AG09309 (cell line): ENCODE measurements at regions not wholly inside any gene's neighbourhood (a gene's known extent, or its start where the extent isn't known, plus 50 kb on each side); places are given as distances from the start of the nearest gene placed in this dataset.

Source experiments
- DNase-seq: peaks from one replicate; pipeline ENCODE4 v3.0.0-alpha.2; 2010; ENCODE audit warnings: low read depth
- H3K4me3 ChIP-seq: 2 replicates; pipeline ENCODE4 v1.5.1; 2011; ENCODE audit warnings: mild to moderate bottlenecking, low read depth, low read length, moderate library complexity; ENCODE audit not compliant: control insufficient read depth
- TF ChIP-seq, protein P1 (sequence below): IDR thresholded peaks from 2 replicates; pipeline ENCODE4 v1.5.1; 2011; ENCODE audit warnings: mild to moderate bottlenecking, low read depth, low read length, inconsistent platforms; ENCODE audit not compliant: insufficient read depth, control insufficient read depth; ENCODE audit errors: missing control alignments

DNA sequence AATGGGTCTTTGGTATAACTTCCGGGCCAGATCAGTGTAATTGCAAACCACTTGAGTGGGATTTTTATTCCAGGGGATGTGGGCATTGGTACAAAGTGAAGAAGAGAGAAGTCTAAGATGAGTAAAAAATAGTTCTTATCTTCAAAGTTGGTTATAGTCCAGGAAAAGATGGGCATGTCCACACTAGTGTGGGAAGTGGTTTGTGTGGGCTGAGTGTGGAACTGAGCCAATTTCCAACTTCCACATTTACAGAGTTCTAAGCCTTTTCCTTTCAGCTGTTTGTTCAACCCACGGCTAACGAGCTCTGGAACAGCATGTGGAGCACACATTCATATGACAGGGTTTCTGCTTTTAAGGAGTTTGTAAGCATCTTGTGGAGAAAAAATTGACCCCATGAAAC, 72.3 kb upstream of the IFNGR1 start:
- DNase-seq: no peak
- H3K4me3 ChIP-seq: no peak overlapping the region
- TF ChIP-seq, protein P1, sequence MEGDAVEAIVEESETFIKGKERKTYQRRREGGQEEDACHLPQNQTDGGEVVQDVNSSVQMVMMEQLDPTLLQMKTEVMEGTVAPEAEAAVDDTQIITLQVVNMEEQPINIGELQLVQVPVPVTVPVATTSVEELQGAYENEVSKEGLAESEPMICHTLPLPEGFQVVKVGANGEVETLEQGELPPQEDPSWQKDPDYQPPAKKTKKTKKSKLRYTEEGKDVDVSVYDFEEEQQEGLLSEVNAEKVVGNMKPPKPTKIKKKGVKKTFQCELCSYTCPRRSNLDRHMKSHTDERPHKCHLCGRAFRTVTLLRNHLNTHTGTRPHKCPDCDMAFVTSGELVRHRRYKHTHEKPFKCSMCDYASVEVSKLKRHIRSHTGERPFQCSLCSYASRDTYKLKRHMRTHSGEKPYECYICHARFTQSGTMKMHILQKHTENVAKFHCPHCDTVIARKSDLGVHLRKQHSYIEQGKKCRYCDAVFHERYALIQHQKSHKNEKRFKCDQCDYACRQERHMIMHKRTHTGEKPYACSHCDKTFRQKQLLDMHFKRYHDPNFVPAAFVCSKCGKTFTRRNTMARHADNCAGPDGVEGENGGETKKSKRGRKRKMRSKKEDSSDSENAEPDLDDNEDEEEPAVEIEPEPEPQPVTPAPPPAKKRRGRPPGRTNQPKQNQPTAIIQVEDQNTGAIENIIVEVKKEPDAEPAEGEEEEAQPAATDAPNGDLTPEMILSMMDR: no peak

DNA sequence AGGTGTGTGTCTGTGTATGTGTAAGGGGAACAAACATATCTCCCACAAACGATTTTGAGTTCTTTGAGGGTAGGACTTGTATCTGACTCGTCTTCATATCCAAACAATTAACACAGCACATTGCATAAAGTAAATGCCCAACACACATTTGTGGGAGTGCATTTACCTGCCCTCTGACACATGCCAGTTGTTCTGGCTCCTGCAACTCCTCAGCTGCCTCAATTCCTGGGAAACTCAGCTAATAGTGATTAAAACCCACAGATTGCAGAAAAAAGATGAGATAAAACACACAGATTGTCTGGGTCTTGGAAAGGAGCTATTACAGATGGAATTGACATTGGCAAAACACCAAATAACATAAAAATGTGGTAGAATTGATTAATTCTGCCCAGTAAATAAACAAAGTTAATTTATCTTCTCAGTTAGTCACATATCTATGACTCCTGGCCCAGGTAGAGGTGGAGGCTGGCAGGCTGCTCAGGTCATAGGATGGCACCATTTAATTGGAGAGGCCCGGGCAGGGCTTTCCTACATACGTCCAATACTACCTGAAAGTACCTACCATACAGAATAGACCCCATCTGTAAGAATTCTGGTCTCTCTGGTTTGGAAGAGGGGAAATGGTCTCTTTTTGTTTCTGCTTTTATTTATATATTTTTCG, 71.5 kb upstream of the IFNGR1 start:
- TF ChIP-seq, protein P1: no peak
- no peak overlapping the region for H3K4me3 ChIP-seq
- no peak for DNase-seq

DNA sequence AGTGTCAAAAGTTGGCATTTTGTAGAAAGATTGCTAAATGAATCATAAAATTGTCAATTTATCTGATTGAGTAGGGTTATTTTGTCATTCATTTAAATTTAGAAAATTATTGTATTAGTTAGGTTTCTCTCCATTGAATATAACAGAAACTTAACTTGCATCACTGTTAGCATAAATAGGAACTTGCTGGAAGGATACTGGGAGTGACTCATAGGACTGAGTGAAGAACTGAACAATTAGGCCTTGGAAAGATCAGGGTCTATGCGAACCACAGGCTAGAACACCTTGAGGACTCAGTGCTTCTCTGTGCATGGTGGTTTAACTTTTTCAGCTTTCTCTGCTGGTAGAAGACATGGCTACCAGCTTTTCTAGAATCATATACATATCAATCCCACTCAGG, 67.7 kb upstream of the IFNGR1 start:
- TF ChIP-seq, protein P1: no peak
- DNase-seq: no peak
- H3K4me3 ChIP-seq: no peak overlapping the region

DNA sequence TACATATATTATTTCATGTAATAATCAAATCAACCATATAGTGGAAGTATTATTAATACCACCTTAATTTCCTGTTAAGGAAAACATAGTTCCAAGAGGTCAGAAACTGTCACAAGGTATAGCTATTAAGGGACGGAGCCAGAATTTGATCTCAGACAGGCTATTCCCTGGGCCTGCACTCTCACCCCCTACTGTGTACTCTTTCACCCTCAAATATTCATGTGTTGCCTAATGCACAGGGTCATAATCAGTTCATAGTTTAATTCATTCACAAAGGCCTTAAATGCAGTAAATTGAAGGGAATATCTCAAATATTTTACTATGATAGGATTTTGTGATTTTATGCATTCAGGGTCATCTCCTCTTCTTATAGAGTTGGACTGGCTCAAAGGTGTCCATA, 67.2 kb upstream of the IFNGR1 start:
- H3K4me3 ChIP-seq: no peak overlapping the region
- TF ChIP-seq, protein P1: no peak
- no peak for DNase-seq

DNA sequence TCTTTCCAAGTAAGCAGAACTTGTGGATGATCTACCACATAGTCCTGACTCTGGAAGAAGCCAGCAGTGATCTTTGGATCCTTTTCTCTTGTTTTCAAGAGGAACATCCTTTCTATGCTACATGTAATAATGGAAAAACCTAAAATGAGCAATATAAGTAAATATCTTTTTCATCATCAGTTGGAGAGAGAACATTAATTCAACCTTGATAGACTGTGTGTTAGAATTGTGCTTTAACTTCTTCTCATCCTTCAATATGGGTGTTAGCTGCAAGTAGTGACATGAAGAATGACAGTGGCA, 65.6 kb upstream of the IFNGR1 start:
- no peak for DNase-seq
- no peak overlapping the region for H3K4me3 ChIP-seq
- TF ChIP-seq, protein P1: no peak

DNA sequence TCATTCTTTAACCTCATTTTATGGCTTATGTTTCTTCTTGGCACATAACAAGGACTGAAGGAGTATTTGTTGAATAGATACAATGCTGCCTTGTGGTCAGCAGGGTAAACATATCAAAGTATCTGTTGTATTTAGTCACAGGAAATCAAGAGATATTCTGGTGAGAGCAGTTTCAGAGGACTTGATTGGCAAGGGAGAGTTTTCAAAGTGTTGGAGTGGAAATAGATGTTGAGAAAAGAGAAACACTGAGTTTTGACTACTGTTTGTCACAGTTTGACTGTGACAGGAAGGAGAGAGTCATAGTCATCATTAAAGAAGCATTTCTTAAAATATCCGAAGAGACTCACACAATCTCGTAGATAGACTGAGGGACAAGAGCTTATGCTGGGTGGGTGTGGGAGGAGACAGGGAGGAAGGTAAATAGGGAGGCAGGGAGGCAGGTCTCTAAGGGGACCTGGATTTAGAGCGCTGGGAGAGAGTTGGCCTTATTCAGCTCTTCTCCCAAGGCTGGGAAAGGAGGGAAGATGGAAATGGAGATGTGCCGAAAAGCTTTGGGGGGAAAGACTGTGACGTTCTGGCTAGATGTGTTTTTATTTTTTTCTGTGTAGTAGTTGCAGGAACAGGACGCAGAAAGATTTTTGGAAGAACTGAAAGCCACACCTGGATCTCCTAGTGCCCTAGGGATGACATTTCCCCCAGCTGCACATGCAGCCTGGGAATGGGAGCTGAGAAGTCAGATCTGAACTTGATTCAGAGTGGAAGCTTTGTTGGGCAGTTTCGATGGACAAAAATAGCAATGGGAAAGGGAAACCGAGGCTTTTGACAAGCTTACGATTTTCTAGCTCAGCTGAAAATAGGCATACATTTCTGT, 65.0 kb upstream of the IFNGR1 start:
- no peak for DNase-seq
- TF ChIP-seq, protein P1: no peak
- no peak overlapping the region for H3K4me3 ChIP-seq
